GM12872 (cell line): ENCODE measurements at regions not wholly inside any gene's neighbourhood (a gene's known extent, or its start where the extent isn't known, plus 50 kb on each side); places are given as distances from the start of the nearest gene placed in this dataset.

ENCODE experiments used
- TF ChIP-seq, protein P1 (sequence below): IDR thresholded peaks from 3 replicates; pipeline ENCODE4 v1.5.1; 2011; ENCODE audit warnings: low read depth, mild to moderate bottlenecking, low read length, moderate library complexity; ENCODE audit not compliant: insufficient read depth

DNA sequence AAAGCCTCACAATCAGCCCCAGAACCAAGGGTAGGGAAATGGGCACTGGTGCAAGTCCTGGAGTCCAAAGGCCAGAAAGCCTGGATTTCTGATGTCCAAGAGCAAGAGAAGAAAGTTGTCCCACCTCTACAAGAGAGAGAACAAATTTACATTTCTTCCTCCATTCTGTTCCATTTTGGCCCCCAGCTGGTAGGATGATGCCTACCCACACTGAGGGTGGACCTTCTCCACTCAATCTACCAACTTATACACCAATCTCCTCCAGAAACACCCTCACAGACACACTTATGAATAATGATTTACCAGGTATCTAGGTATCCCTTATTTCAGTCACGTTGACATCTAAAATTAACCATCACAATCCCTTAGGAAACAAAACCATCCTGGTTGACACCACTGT lies 367.8 kb upstream of the GRIA3 start:
- TF ChIP-seq, protein P1, sequence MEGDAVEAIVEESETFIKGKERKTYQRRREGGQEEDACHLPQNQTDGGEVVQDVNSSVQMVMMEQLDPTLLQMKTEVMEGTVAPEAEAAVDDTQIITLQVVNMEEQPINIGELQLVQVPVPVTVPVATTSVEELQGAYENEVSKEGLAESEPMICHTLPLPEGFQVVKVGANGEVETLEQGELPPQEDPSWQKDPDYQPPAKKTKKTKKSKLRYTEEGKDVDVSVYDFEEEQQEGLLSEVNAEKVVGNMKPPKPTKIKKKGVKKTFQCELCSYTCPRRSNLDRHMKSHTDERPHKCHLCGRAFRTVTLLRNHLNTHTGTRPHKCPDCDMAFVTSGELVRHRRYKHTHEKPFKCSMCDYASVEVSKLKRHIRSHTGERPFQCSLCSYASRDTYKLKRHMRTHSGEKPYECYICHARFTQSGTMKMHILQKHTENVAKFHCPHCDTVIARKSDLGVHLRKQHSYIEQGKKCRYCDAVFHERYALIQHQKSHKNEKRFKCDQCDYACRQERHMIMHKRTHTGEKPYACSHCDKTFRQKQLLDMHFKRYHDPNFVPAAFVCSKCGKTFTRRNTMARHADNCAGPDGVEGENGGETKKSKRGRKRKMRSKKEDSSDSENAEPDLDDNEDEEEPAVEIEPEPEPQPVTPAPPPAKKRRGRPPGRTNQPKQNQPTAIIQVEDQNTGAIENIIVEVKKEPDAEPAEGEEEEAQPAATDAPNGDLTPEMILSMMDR: no peak

DNA sequence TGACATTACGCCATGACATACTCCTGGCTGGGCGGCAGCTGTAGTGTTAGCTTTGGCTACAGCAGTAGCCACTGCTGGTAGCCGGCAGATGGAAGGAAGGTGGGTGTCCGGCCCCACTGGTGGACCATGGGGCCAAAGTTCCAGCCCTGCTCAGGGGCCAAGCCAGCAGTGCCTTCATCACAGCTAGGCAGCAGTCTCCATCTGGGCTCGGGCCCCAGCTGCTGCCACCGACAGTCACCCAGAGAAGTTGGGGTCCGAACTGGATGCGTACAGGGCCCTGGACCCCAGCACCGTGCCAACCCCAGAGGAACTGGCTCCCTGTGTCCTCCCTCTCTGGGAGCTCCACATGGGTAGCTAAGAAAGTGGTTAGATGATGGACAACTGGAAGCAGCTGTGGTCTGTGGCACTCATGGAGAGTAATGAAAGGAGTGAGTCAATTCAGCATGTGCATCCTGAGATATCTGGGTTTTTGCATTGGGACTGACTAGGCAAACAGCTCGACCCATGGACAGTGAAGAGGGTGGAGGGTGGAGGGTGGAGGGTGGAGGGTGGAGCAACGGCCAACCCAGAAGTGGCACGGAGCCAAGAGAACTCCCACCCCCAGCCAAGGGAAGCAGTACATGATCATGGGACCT lies 366.6 kb upstream of the GRIA3 start:
- TF ChIP-seq, protein P1: no peak

DNA sequence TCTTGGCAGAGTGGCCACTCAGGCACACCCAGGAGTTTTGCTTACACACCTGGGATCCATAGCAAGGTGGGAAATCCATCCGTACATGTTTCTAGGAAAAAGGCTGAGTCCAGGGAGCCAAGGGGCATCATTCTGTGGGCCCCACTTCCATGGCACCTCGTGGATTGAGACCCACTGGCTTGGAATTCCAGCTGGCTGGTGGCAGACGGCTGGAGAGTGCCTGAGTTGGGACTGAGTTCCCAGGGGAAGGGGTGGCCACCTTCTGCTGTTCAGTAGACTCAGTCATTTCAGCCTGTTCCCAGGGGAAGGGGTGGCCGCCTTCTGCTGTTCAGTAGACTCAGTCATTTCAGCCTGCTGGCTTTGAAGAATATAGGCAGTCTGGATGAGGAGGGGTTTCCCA lies 366.0 kb upstream of the GRIA3 start:
- TF ChIP-seq, protein P1: no peak

DNA sequence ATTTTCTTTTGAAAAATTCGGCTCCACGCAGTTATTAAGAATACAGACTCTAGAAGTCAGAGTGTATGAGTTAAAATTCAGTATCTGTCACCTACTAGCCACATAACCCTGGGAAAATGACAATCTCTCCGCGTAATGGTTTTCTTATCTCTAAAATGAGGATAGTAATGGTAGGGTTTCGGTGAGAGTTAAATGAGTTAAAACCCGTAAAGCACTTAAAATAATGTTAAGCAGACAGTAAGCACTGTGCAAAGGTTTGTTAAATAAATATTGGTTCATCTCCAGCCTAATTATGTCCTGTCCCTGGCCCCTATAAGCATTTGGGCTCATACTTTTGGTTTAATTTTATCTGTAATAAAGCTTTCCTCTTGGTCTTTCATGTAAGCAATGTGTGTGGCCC lies 350.8 kb upstream of the GRIA3 start:
- TF ChIP-seq, protein P1: no peak

DNA sequence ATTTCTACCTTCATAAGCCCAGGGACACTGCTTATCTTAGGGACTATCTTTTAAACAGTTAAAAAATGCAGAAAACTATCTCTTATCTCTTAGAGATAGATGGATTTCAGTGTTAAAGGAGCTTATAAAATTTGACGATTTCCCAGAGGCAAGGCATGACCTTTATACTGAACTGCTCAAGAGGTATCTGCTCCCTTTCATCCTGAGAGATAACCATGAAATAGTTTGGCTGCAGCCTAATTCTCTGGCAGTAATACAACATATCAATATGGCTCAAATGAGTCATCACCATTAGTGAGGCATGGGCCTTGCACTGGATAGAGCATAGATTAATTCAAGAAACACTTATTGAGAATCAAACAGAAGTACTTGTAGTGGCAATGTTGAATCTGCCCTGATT lies 348.2 kb upstream of the GRIA3 start:
- TF ChIP-seq, protein P1: no peak

DNA sequence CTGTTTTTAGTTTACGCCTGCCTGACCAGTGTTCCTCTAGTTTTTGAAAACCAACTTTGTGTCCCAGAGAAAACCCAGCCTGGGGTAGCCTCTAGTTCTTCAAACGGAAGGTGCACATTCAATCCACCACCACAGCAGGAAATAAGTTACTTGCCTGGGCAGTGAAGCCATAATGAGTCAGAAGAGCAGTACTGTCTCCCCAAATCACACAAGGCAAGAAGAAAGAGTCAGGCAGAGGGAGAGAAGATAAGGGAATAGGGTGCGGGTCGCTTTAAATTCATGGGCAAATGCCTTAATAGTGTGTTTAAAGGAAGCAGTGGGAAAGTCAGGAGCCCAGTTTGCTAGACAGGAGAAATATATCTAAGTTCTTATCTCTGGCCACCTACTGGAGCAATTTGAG lies 333.8 kb upstream of the GRIA3 start:
- TF ChIP-seq, protein P1: no peak

DNA sequence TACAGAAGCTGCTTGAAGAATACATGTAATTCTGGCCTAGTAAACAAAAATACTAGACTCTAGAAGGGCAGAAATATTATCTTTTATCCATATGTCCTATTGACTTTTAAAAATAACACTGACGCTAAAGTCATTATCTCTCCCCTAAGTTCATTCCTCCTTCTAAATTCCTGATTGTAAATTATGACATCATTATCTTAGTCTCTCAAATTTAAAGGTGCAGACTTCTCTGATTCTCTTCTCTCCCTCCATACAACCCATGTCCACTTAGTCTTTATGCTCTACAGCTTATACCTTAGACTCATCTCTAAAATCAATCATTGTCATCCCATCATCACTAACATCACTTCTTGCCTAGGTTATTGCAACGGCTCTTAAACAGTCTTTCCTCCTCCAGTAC lies 327.9 kb upstream of the GRIA3 start:
- TF ChIP-seq, protein P1: no peak
